ENCODE measurements at regions not wholly inside any gene's neighbourhood (a gene's known extent, or its start where the extent isn't known, plus 50 kb on each side); places are given as distances from the start of the nearest gene placed in this dataset.

- FAIRE-seq (no peak), DNase-seq (ENCODE audit: low read depth) (no peak)
- Histone ChIP-seq H3K4me3 (ENCODE audit: low read depth, low read length) (no peak overlapping the region), H3K36me3 (ENCODE audit: control insufficient read depth, insufficient read depth, low read length) (no peaks in the 10 kb centered on the region), H3K27me3 (ENCODE audit: control insufficient read depth, insufficient read depth, low read length) (peaks cover 1% of the 10 kb centered on the region)
- TF ChIP-seq CTCF (IDR thresholded peaks at IDR 0.05; ENCODE audit: insufficient read depth, low read length, severe bottlenecking): no peak
Observed at GRCh38 chr16:86680661-86681030, 102.3 kb downstream of the FOXL1 start.

GRCh38 chr16:86681031-86681756 lies 102.8 kb downstream of the FOXL1 start:
- FAIRE-seq (no peak), DNase-seq (ENCODE audit: low read depth) (no peak)
- Histone ChIP-seq H3K27me3 (ENCODE audit: control insufficient read depth, insufficient read depth, low read length) (peaks cover 1% of the 10 kb centered on the region), H3K36me3 (ENCODE audit: control insufficient read depth, insufficient read depth, low read length) (no peaks in the 10 kb centered on the region), H3K4me3 (ENCODE audit: low read depth, low read length) (no peak overlapping the region)
- TF ChIP-seq CTCF (IDR thresholded peaks at IDR 0.05; ENCODE audit: insufficient read depth, low read length, severe bottlenecking): no peak

- H3K27me3 ChIP-seq (ENCODE audit: control insufficient read depth, insufficient read depth, low read length): peaks cover 1% of the 10 kb centered on the region
- DNase-seq (ENCODE audit: low read depth): no peak
- no peak for TF ChIP-seq CTCF (IDR thresholded peaks at IDR 0.05; ENCODE audit: insufficient read depth, low read length, severe bottlenecking)
- no peaks in the 10 kb centered on the region for H3K36me3 ChIP-seq (ENCODE audit: control insufficient read depth, insufficient read depth, low read length)
- H3K4me3 ChIP-seq (ENCODE audit: low read depth, low read length): no peak overlapping the region
- FAIRE-seq: no peak
Observed at GRCh38 chr16:86681757-86682106, 103.4 kb downstream of the FOXL1 start.

- no peak for TF ChIP-seq CTCF (IDR thresholded peaks at IDR 0.05; ENCODE audit: insufficient read depth, low read length, severe bottlenecking)
- FAIRE-seq (no peak), DNase-seq (ENCODE audit: low read depth) (no peak)
- H3K4me3 ChIP-seq (ENCODE audit: low read depth, low read length): no peak overlapping the region
- peaks cover 1% of the 10 kb centered on the region for H3K27me3 ChIP-seq (ENCODE audit: control insufficient read depth, insufficient read depth, low read length)
- H3K36me3 ChIP-seq (ENCODE audit: control insufficient read depth, insufficient read depth, low read length): no peaks in the 10 kb centered on the region
Observed at GRCh38 chr16:86682219-86682904, 104.0 kb downstream of the FOXL1 start.

GRCh38 chr16:86683441-86684194 lies 105.3 kb downstream of the FOXL1 start:
- TF ChIP-seq CTCF (IDR thresholded peaks at IDR 0.05; ENCODE audit: insufficient read depth, low read length, severe bottlenecking): no peak
- FAIRE-seq (peak; percentile 13), DNase-seq (ENCODE audit: low read depth) (no peak)
- H3K36me3 ChIP-seq (ENCODE audit: control insufficient read depth, insufficient read depth, low read length): no peaks in the 10 kb centered on the region
- H3K27me3 ChIP-seq (ENCODE audit: control insufficient read depth, insufficient read depth, low read length): peaks cover 1% of the 10 kb centered on the region
- H3K4me3 ChIP-seq (ENCODE audit: low read depth, low read length): no peak overlapping the region

All from bronchial epithelial cell (primary cell).